Endothelial cell (in vitro differentiated cells): ENCODE measurements at regions not wholly inside any gene's neighbourhood (a gene's known extent, or its start where the extent isn't known, plus 50 kb on each side); places are given as distances from the start of the nearest gene placed in this dataset.

ENCODE experiments used
- DNase-seq: peaks from one replicate; pipeline ENCODE4 v3.0.0; 2021; ENCODE audit warnings: low spot score
- H3K27ac Mint-ChIP-seq: one replicate; pipeline ENCODE4 v1.8.0; 2021; ENCODE audit warnings: mixed read lengths, inconsistent platforms; ENCODE audit not compliant: unreplicated experiment
- H3K27me3 Mint-ChIP-seq: one replicate; pipeline ENCODE4 v1.8.0; 2021; ENCODE audit warnings: mild to moderate bottlenecking, moderate library complexity, mixed read lengths, inconsistent platforms; ENCODE audit not compliant: unreplicated experiment
- H3K36me3 Mint-ChIP-seq: one replicate; pipeline ENCODE4 v1.8.0; 2021; ENCODE audit warnings: mild to moderate bottlenecking, low read depth, mixed read lengths, inconsistent platforms; ENCODE audit not compliant: unreplicated experiment
- H3K4me1 Mint-ChIP-seq: one replicate; pipeline ENCODE4 v1.8.0; 2021; ENCODE audit warnings: mild to moderate bottlenecking, mixed read lengths, inconsistent platforms; ENCODE audit not compliant: unreplicated experiment
- H3K4me3 Mint-ChIP-seq: one replicate; pipeline ENCODE4 v1.8.0; 2021; ENCODE audit warnings: mild to moderate bottlenecking, mixed read lengths, inconsistent platforms; ENCODE audit not compliant: unreplicated experiment
- H3K9me3 Mint-ChIP-seq: one replicate; pipeline ENCODE4 v1.8.0; 2021; ENCODE audit warnings: mixed read lengths, inconsistent platforms; ENCODE audit not compliant: unreplicated experiment
- CTCF ChIP-seq: fragments of 200-600 bp; sonication (generic); IDR thresholded peaks from one replicate; pipeline ENCODE4 v1.5.0; 2021; ENCODE audit warnings: antibody characterized with exemption; ENCODE audit not compliant: unreplicated experiment

DNA sequence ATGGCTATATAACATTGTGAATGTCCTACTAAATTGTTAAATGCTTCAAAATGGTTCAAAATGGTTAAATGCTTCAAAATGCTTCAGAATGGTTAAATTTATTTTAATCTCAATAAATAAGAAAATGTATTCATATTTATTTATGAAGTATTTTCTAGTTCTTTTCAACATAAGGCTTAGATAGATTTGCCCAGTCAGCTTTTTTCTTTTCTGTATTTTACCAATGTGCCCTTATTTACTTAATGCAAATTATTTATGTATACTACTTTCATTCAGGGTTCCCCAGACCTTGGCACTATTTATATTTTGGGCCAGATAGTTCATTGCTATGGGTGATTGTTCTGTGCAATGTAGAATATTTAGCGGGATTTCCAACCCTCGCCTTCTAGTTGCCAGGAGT is 546.7 kb downstream of the RIT2 start:
- no peak overlapping the region for H3K27ac Mint-ChIP-seq

DNA sequence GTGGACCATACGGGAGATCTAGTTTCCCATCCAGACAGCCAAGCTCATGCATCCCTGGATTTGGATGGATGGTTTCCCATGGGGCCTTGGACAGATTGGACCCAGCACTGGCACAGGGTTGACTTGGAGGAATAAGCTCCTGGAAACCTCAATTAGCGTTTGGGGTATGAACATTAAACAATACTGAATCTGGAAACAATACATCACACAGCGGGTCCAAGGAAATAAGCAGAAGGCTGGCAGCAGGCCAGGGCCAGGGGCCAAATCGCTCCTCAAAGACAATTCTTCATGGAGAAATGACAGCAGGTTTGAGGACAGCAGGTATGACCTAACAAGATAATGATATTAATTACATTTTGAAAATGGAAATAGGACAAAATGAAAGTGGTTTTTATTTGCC is 540.6 kb downstream of the RIT2 start:
- TF ChIP-seq CTCF: no peak
- Mint-ChIP-seq H3K4me3 (no peak overlapping the region), H3K27me3 (no peaks in the 10 kb centered on the region), H3K9me3 (no peaks in the 10 kb centered on the region), H3K27ac (no peak overlapping the region), H3K36me3 (no peaks in the 10 kb centered on the region), H3K4me1 (no peaks in the 10 kb centered on the region)
- DNase-seq: no peak

More for the DNA sequence above, 546.7 kb downstream of the RIT2 start:
- H3K4me3 Mint-ChIP-seq: no peak overlapping the region
- TF ChIP-seq CTCF: no peak
- no peak for DNase-seq
- H3K4me1 Mint-ChIP-seq: no peaks in the 10 kb centered on the region
- H3K9me3 Mint-ChIP-seq: no peaks in the 10 kb centered on the region
- H3K36me3 Mint-ChIP-seq: no peaks in the 10 kb centered on the region
- no peaks in the 10 kb centered on the region for H3K27me3 Mint-ChIP-seq

DNA sequence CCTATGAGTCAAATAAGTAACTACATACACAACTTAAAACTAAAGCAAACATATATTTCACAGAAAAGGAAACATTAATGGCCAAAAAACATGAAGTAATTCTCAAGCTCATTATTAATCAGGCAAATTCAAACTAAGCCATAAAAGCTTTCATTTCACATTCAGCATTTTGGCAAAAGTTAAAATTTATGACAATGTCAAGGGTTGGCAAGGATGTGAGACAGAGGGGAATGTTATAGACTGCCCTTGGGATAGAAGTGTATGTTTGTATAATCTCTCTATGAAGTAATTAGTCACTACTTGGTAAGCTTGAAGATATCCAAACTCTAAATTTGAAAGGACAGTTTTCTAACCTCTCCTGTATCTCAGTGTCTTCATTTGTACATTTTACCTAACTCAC is 539.4 kb downstream of the RIT2 start:
- Mint-ChIP-seq H3K4me3 (no peak overlapping the region), H3K9me3 (no peaks in the 10 kb centered on the region), H3K27ac (no peak overlapping the region), H3K36me3 (no peaks in the 10 kb centered on the region), H3K4me1 (no peaks in the 10 kb centered on the region), H3K27me3 (no peaks in the 10 kb centered on the region)
- no peak for DNase-seq
- TF ChIP-seq CTCF: no peak

- H3K4me1 Mint-ChIP-seq: no peaks in the 10 kb centered on the region
- no peaks in the 10 kb centered on the region for H3K36me3 Mint-ChIP-seq
- no peak overlapping the region for H3K4me3 Mint-ChIP-seq
These were observed 536.7 kb downstream of the RIT2 start for GRCh38 chr18:42578792-42579191.

GRCh38 chr18:42582266-42582665 is 533.2 kb downstream of the RIT2 start:
- no peak for TF ChIP-seq CTCF
- no peaks in the 10 kb centered on the region for H3K4me1 Mint-ChIP-seq
- H3K27me3 Mint-ChIP-seq: no peaks in the 10 kb centered on the region
- H3K27ac Mint-ChIP-seq: no peak overlapping the region
- H3K4me3 Mint-ChIP-seq: no peak overlapping the region
- no peak for DNase-seq
- no peaks in the 10 kb centered on the region for H3K36me3 Mint-ChIP-seq
- no peaks in the 10 kb centered on the region for H3K9me3 Mint-ChIP-seq

More at GRCh38 chr18:42578792-42579191, 536.7 kb downstream of the RIT2 start:
- H3K9me3 Mint-ChIP-seq: no peaks in the 10 kb centered on the region
- no peak overlapping the region for H3K27ac Mint-ChIP-seq
- no peak for DNase-seq
- no peak for TF ChIP-seq CTCF
- H3K27me3 Mint-ChIP-seq: no peaks in the 10 kb centered on the region
